ENCODE measurements at regions not wholly inside any gene's neighbourhood (a gene's known extent, or its start where the extent isn't known, plus 50 kb on each side); places are given as distances from the start of the nearest gene placed in this dataset.

DNA sequence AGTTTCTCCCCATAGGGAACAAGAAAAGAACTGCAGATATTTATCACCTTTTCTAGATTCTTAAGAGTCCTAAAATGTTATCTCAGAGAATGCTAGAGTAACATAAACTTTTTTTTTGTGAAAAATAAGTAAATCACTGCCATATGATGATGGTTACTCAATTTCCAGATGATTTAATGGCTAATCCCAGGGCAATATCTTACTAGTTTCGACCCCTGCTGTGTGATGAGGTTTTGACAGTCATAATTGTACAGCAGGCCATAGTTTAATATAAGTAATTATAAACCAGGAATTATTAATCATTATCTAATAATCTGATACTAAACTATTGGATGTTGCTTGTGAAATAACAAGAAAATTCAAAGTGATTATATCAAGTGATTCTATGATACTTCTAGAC, 210.6 kb downstream of the HLX start:
- no peaks in the 10 kb centered on the region for H3K27me3 ChIP-seq (ENCODE audit: control insufficient read depth, insufficient read depth, low read length, poor library complexity, severe bottlenecking)
- H3K4me1 ChIP-seq (ENCODE audit: control insufficient read depth, insufficient read depth, low read length): peaks cover 8% of the 10 kb centered on the region
- DNase-seq: no peak
- H3K9me3 ChIP-seq (ENCODE audit: control insufficient read depth, low read length): no peaks in the 10 kb centered on the region
- no peaks in the 10 kb centered on the region for H3K36me3 Mint-ChIP-seq (ENCODE audit: low read depth)
- H3K27ac ChIP-seq (ENCODE audit: low read depth, low read length): no peak overlapping the region
- no peaks in the 10 kb centered on the region for H3K36me3 ChIP-seq (ENCODE audit: control insufficient read depth, insufficient read depth, low read length)
- H3K4me1 Mint-ChIP-seq: peaks cover 10% of the 10 kb centered on the region
- TF ChIP-seq, protein P1, sequence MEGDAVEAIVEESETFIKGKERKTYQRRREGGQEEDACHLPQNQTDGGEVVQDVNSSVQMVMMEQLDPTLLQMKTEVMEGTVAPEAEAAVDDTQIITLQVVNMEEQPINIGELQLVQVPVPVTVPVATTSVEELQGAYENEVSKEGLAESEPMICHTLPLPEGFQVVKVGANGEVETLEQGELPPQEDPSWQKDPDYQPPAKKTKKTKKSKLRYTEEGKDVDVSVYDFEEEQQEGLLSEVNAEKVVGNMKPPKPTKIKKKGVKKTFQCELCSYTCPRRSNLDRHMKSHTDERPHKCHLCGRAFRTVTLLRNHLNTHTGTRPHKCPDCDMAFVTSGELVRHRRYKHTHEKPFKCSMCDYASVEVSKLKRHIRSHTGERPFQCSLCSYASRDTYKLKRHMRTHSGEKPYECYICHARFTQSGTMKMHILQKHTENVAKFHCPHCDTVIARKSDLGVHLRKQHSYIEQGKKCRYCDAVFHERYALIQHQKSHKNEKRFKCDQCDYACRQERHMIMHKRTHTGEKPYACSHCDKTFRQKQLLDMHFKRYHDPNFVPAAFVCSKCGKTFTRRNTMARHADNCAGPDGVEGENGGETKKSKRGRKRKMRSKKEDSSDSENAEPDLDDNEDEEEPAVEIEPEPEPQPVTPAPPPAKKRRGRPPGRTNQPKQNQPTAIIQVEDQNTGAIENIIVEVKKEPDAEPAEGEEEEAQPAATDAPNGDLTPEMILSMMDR (conservative IDR thresholded peaks at IDR 0.05): no peak
- WGBS, 2 experiments (ENCODE audit: insufficient coverage in 1 of 2, insufficient read length in 1 of 2): 100% methylated on average over 1 of the region's 1 CpG; no CpG with 5 or more reads in 1 of the 2 experiments
- H3K4me3 Mint-ChIP-seq: no peak overlapping the region
- H3K9me3 Mint-ChIP-seq: no peaks in the 10 kb centered on the region
- no peak overlapping the region for H3K9ac ChIP-seq (ENCODE audit: extremely low read depth, low read length, poor library complexity, severe bottlenecking)
- H3K4me3 ChIP-seq (ENCODE audit: low read length): no peak overlapping the region
- no peaks in the 10 kb centered on the region for H3K27me3 Mint-ChIP-seq (ENCODE audit: insufficient read depth)
- H3K27ac Mint-ChIP-seq: no peak overlapping the region

- H3K4me1 ChIP-seq (ENCODE audit: control insufficient read depth, insufficient read depth, low read length): peaks cover 8% of the 10 kb centered on the region
- no peaks in the 10 kb centered on the region for H3K27me3 ChIP-seq (ENCODE audit: control insufficient read depth, insufficient read depth, low read length, poor library complexity, severe bottlenecking)
- no peak overlapping the region for H3K9ac ChIP-seq (ENCODE audit: extremely low read depth, low read length, poor library complexity, severe bottlenecking)
- H3K27me3 Mint-ChIP-seq (ENCODE audit: insufficient read depth): no peaks in the 10 kb centered on the region
- H3K4me3 ChIP-seq (ENCODE audit: low read length): no peak overlapping the region
- TF ChIP-seq, protein P1 (conservative IDR thresholded peaks at IDR 0.05): no peak
- no peaks in the 10 kb centered on the region for H3K36me3 ChIP-seq (ENCODE audit: control insufficient read depth, insufficient read depth, low read length)
- H3K9me3 ChIP-seq (ENCODE audit: control insufficient read depth, low read length): no peaks in the 10 kb centered on the region
- no peak overlapping the region for H3K27ac Mint-ChIP-seq
- no peak overlapping the region for H3K27ac ChIP-seq (ENCODE audit: low read depth, low read length)
- no peaks in the 10 kb centered on the region for H3K36me3 Mint-ChIP-seq (ENCODE audit: low read depth)
- peaks cover 9% of the 10 kb centered on the region for H3K4me1 Mint-ChIP-seq
- no peaks in the 10 kb centered on the region for H3K9me3 Mint-ChIP-seq
- DNase-seq: no peak
- WGBS, 2 experiments (ENCODE audit: insufficient coverage in 1 of 2, insufficient read length in 1 of 2): 88 to 89% methylated on average over 5 of the region's 5 CpGs
- no peak overlapping the region for H3K4me3 Mint-ChIP-seq
These were observed 214.9 kb downstream of the HLX start for GRCh38 chr1:221093903-221094791.

GRCh38 chr1:221097479-221098281, 218.4 kb downstream of the HLX start:
- Histone ChIP-seq H3K4me3 (ENCODE audit: low read length) (no peak overlapping the region), H3K9me3 (ENCODE audit: control insufficient read depth, low read length) (no peaks in the 10 kb centered on the region), H3K9ac (ENCODE audit: extremely low read depth, low read length, poor library complexity, severe bottlenecking) (no peak overlapping the region), H3K27me3 (ENCODE audit: control insufficient read depth, insufficient read depth, low read length, poor library complexity, severe bottlenecking) (no peaks in the 10 kb centered on the region), H3K4me1 (ENCODE audit: control insufficient read depth, insufficient read depth, low read length) (peaks cover 8% of the 10 kb centered on the region), H3K36me3 (ENCODE audit: control insufficient read depth, insufficient read depth, low read length) (no peaks in the 10 kb centered on the region), H3K27ac (ENCODE audit: low read depth, low read length) (no peak overlapping the region)
- Mint-ChIP-seq H3K9me3 (peaks cover 4% of the 10 kb centered on the region), H3K4me1 (peaks cover 9% of the 10 kb centered on the region), H3K27me3 (ENCODE audit: insufficient read depth) (no peaks in the 10 kb centered on the region), H3K27ac (no peak overlapping the region), H3K36me3 (ENCODE audit: low read depth) (no peaks in the 10 kb centered on the region), H3K4me3 (no peak overlapping the region)
- TF ChIP-seq, protein P1 (conservative IDR thresholded peaks at IDR 0.05): no peak
- no peak for DNase-seq
- 92 to 97% methylated on average over 2 to 6 of the region's 6 CpGs for WGBS, 2 experiments (ENCODE audit: insufficient coverage in 1 of 2, insufficient read length in 1 of 2)
